ENCODE measurements at regions not wholly inside any gene's neighbourhood (a gene's known extent, or its start where the extent isn't known, plus 50 kb on each side); places are given as distances from the start of the nearest gene placed in this dataset.

DNA sequence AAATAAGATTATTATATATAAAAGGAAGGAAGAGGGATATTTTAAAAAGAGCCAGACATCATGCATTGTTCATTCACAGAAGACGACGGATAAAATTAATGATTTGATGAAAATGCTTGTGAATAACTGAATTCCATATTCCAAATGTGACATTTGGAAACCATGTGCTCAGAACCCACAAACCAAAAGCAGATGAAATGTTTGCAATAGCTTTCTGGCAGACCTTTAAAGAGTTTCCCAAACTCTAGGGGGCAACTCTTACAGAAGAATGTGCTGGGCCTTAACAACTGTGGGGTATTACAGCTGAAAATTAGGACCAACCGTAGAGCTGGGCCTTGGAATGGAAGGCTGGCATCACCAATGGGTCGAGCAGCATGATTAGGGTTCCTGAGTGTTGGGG lies 471.0 kb downstream of the EFNA5 start:
- Histone ChIP-seq H2AFZ (ENCODE audit: low read depth) (no peak overlapping the region), H3K4me2 (no peak overlapping the region), H3K9ac (no peak overlapping the region), H4K20me1 (ENCODE audit: insufficient read depth) (no peaks in the 10 kb centered on the region), H3K27me3 (ENCODE audit: insufficient read depth) (no peaks in the 10 kb centered on the region), H3K9me2 (no peaks in the 10 kb centered on the region), H3K9me3 (no peaks in the 10 kb centered on the region), H3K4me1 (ENCODE audit: control insufficient read depth in 1 of 2, insufficient read depth in 2 of 2, low read depth in 1 of 2, low read length in 1 of 2) (no peaks in the 10 kb centered on the region; a peak in 1 of 4 replicates), H3K36me3 (replicated peaks in 1 of 2; ENCODE audit: control insufficient read depth in 1 of 2, insufficient read depth in 2 of 2, low read length in 1 of 2) (no peaks in the 10 kb centered on the region), H3K4me3 (ENCODE audit: low read depth in 2 of 2, low read length in 1 of 2) (no peak overlapping the region), H3F3A (replicated peaks; ENCODE audit: insufficient read depth) (no peaks in the 10 kb centered on the region), H3K27ac (ENCODE audit: low read depth in 2 of 2, low read length in 1 of 2) (no peak overlapping the region), H3K79me2 (ENCODE audit: insufficient read depth) (no peaks in the 10 kb centered on the region)
- POLR2A ChIA-PET = no interaction called here
- TF ChIP-seq TAF1 (IDR thresholded peaks at IDR 0.05; ENCODE audit: borderline replicate concordance, low read depth, low read length) (no peak), EZH2phosphoT487 (IDR thresholded peaks at IDR 0.05; ENCODE audit: borderline replicate concordance, low read depth) (no peak)
- CTCF ChIA-PET = interaction anchor here (0.6 to 1.1 kb wide), 3 partner anchors 10 to 364 kb away, joined by 3 to 4 read pairs (median 3); no protein-coding TSS in a partner anchor
- DNase-seq = no peak
- WGBS (ENCODE audit: low lambda C conversion rate) = 70% methylated on average over 4 of the region's 4 CpGs

DNA sequence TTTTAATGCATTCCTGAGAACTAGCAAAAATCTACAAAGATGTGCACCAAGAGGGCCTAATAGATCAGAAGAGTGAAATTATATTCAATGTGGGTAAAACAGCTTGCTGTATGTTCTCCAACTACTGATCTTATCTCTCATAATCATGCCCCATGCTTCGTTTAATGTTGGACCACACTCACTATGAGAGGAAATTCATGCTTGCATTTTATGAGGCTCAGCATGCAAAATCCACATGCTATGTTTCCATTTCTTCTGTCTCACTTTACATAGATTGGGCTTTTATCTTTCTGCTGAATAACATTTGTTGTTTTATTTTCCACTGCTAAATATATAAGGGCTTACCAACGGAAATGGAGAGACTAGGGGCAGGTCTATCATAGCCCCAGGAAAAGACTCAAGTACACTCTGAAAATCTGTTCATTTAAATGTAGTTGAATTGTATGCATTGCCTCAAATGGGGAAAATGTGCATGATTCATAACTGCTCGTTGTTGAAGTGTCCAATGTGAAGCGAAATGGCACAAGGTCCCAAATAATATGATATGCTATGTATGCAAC lies 474.2 kb downstream of the EFNA5 start:
- H3K4me3 ChIP-seq (ENCODE audit: low read depth in 2 of 2, low read length in 1 of 2) = no peak overlapping the region
- ChIA-PET POLR2A (no interaction called here), CTCF (interaction anchor here (1.1 kb wide), 1 partner anchor 13 kb away, joined by 3 read pairs; no protein-coding TSS in a partner anchor)
- no peak overlapping the region for H3K27ac ChIP-seq (ENCODE audit: low read depth in 2 of 2, low read length in 1 of 2)
- H3K36me3 ChIP-seq (replicated peaks in 1 of 2; ENCODE audit: control insufficient read depth in 1 of 2, insufficient read depth in 2 of 2, low read length in 1 of 2) = no peaks in the 10 kb centered on the region
- no peaks in the 10 kb centered on the region for H3K9me3 ChIP-seq
- no peaks in the 10 kb centered on the region for H3K27me3 ChIP-seq (ENCODE audit: insufficient read depth)
- H2AFZ ChIP-seq (ENCODE audit: low read depth) = no peak overlapping the region
- DNase-seq = no peak
- no peak overlapping the region for H3K4me2 ChIP-seq
- H3K4me1 ChIP-seq (ENCODE audit: control insufficient read depth in 1 of 2, insufficient read depth in 2 of 2, low read depth in 1 of 2, low read length in 1 of 2) = no peaks in the 10 kb centered on the region
- no peaks in the 10 kb centered on the region for H3K9me2 ChIP-seq
- no peaks in the 10 kb centered on the region for H3K79me2 ChIP-seq (ENCODE audit: insufficient read depth)
- TF ChIP-seq MXI1 (IDR thresholded peaks at IDR 0.05; ENCODE audit: low read depth, low read length) = no peak
- TF ChIP-seq, protein P1, sequence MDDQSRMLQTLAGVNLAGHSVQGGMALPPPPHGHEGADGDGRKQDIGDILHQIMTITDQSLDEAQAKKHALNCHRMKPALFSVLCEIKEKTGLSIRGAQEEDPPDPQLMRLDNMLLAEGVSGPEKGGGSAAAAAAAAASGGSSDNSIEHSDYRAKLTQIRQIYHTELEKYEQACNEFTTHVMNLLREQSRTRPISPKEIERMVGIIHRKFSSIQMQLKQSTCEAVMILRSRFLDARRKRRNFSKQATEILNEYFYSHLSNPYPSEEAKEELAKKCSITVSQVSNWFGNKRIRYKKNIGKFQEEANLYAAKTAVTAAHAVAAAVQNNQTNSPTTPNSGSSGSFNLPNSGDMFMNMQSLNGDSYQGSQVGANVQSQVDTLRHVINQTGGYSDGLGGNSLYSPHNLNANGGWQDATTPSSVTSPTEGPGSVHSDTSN (IDR thresholded peaks at IDR 0.05) = no peak
- TF ChIP-seq POLR2AphosphoS5 (IDR thresholded peaks at IDR 0.05; ENCODE audit: low read depth, low read length) = no peak
- TF ChIP-seq, protein P2, sequence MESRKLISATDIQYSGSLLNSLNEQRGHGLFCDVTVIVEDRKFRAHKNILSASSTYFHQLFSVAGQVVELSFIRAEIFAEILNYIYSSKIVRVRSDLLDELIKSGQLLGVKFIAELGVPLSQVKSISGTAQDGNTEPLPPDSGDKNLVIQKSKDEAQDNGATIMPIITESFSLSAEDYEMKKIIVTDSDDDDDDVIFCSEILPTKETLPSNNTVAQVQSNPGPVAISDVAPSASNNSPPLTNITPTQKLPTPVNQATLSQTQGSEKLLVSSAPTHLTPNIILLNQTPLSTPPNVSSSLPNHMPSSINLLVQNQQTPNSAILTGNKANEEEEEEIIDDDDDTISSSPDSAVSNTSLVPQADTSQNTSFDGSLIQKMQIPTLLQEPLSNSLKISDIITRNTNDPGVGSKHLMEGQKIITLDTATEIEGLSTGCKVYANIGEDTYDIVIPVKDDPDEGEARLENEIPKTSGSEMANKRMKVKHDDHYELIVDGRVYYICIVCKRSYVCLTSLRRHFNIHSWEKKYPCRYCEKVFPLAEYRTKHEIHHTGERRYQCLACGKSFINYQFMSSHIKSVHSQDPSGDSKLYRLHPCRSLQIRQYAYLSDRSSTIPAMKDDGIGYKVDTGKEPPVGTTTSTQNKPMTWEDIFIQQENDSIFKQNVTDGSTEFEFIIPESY (IDR thresholded peaks at IDR 0.05; ENCODE audit: borderline replicate concordance, low read depth) = no peak
- TF ChIP-seq, protein P3, sequence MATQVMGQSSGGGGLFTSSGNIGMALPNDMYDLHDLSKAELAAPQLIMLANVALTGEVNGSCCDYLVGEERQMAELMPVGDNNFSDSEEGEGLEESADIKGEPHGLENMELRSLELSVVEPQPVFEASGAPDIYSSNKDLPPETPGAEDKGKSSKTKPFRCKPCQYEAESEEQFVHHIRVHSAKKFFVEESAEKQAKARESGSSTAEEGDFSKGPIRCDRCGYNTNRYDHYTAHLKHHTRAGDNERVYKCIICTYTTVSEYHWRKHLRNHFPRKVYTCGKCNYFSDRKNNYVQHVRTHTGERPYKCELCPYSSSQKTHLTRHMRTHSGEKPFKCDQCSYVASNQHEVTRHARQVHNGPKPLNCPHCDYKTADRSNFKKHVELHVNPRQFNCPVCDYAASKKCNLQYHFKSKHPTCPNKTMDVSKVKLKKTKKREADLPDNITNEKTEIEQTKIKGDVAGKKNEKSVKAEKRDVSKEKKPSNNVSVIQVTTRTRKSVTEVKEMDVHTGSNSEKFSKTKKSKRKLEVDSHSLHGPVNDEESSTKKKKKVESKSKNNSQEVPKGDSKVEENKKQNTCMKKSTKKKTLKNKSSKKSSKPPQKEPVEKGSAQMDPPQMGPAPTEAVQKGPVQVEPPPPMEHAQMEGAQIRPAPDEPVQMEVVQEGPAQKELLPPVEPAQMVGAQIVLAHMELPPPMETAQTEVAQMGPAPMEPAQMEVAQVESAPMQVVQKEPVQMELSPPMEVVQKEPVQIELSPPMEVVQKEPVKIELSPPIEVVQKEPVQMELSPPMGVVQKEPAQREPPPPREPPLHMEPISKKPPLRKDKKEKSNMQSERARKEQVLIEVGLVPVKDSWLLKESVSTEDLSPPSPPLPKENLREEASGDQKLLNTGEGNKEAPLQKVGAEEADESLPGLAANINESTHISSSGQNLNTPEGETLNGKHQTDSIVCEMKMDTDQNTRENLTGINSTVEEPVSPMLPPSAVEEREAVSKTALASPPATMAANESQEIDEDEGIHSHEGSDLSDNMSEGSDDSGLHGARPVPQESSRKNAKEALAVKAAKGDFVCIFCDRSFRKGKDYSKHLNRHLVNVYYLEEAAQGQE (IDR thresholded peaks at IDR 0.05; ENCODE audit: low read depth, low read length) = no peak
- TF ChIP-seq SMC3 (IDR thresholded peaks at IDR 0.05; ENCODE audit: low read depth, low read length) = no peak
- no peak for TF ChIP-seq FOSL2 (IDR thresholded peaks at IDR 0.05; ENCODE audit: borderline replicate concordance, low read depth)
- no peak for TF ChIP-seq RCOR1 (IDR thresholded peaks at IDR 0.05; ENCODE audit: low read length)
- no peak for TF ChIP-seq GATA2 (CRISPR knock-in tag; IDR thresholded peaks at IDR 0.05)
- TF ChIP-seq RAD21 (IDR thresholded peaks at IDR 0.05; ENCODE audit: low read length) = no peak
- H3F3A ChIP-seq (replicated peaks; ENCODE audit: insufficient read depth) = no peaks in the 10 kb centered on the region
- H3K9ac ChIP-seq = no peak overlapping the region
- H4K20me1 ChIP-seq (ENCODE audit: insufficient read depth) = no peaks in the 10 kb centered on the region
- 74% methylated on average over 4 of the region's 4 CpGs for WGBS (ENCODE audit: low lambda C conversion rate)
